H9 (cell line): ENCODE measurements at regions not wholly inside any gene's neighbourhood (a gene's known extent, or its start where the extent isn't known, plus 50 kb on each side); places are given as distances from the start of the nearest gene placed in this dataset.

Experiments
- DNase-seq: peaks from one replicate; pipeline ENCODE4 v3.0.0-alpha.2; 2017
- H2AFZ ChIP-seq: one replicate; pipeline ENCODE4 v1.6.1; 2013; ENCODE audit warnings: mild to moderate bottlenecking, low read length, control low read depth, moderate library complexity
- H2AK5ac ChIP-seq: 2 replicates; pipeline ENCODE4 v1.6.1; 2013; ENCODE audit warnings: low read length, control low read depth, mixed read lengths; ENCODE audit not compliant: insufficient read length
- H2BK120ac ChIP-seq: one replicate; pipeline ENCODE4 v1.6.1; 2013; ENCODE audit warnings: low read depth, mild to moderate bottlenecking, low read length, control low read depth, inconsistent platforms; ENCODE audit not compliant: poor library complexity, severe bottlenecking
- H2BK12ac ChIP-seq: 2 replicates; pipeline ENCODE4 v1.6.1; 2013; ENCODE audit warnings: low read length, control low read depth, mixed read lengths, low read depth; ENCODE audit not compliant: insufficient read length
- H2BK15ac ChIP-seq: 2 replicates; pipeline ENCODE4 v1.6.1; 2013; ENCODE audit warnings: low read depth, low read length, control low read depth
- H2BK20ac ChIP-seq: one replicate; pipeline ENCODE4 v1.6.1; 2013; ENCODE audit warnings: low read depth, mild to moderate bottlenecking, low read length, control low read depth, inconsistent platforms; ENCODE audit not compliant: poor library complexity, severe bottlenecking
- H2BK5ac ChIP-seq: 2 replicates; pipeline ENCODE4 v1.6.1; 2013; ENCODE audit warnings: low read length, control low read depth, mixed read lengths; ENCODE audit not compliant: insufficient read length
- H3K14ac ChIP-seq: 2 replicates; pipeline ENCODE4 v1.6.1; 2013; ENCODE audit warnings: low read length, control low read depth; ENCODE audit not compliant: insufficient read depth
- H3K18ac ChIP-seq: 2 replicates; pipeline ENCODE4 v1.6.1; 2013; ENCODE audit warnings: low read depth, mild to moderate bottlenecking, mixed read lengths, low read length, control low read depth; ENCODE audit not compliant: insufficient read length
- H3K23ac ChIP-seq: 2 replicates; pipeline ENCODE4 v1.6.1; 2013; ENCODE audit warnings: low read length, control low read depth, mixed read lengths, low read depth; ENCODE audit not compliant: insufficient read length
- H3K23me2 ChIP-seq: 2 replicates; pipeline ENCODE4 v1.6.1; 2013; ENCODE audit warnings: low read depth, mild to moderate bottlenecking, mixed read lengths, low read length, control low read depth; ENCODE audit not compliant: insufficient read length, poor library complexity, severe bottlenecking
- H3K27ac ChIP-seq: 2 replicates; pipeline ENCODE4 v1.5.1; 2013; ENCODE audit warnings: low read length, control low read depth, mixed read lengths, low read depth; ENCODE audit not compliant: insufficient read length
- H3K27me3 ChIP-seq: 2 replicates; pipeline ENCODE4 v1.6.1; 2013; ENCODE audit warnings: low read length, control low read depth, inconsistent platforms; ENCODE audit not compliant: insufficient read depth
- H3K4ac ChIP-seq: 2 replicates; pipeline ENCODE4 v1.6.1; 2013; ENCODE audit warnings: low read depth, mild to moderate bottlenecking, control low read depth, inconsistent platforms, low read length, moderate library complexity
- H3K4me1 ChIP-seq: 2 replicates; pipeline ENCODE4 v1.6.1; 2013; ENCODE audit warnings: low read length, control low read depth, inconsistent platforms; ENCODE audit not compliant: insufficient read depth
- H3K4me2 ChIP-seq: 2 replicates; pipeline ENCODE4 v1.6.1; 2013; ENCODE audit warnings: low read length, control low read depth, mixed read lengths; ENCODE audit not compliant: insufficient read length, insufficient read depth
- H3K56ac ChIP-seq: 2 replicates; pipeline ENCODE4 v1.6.1; 2013; ENCODE audit warnings: low read depth, mild to moderate bottlenecking, mixed read lengths, low read length, control low read depth; ENCODE audit not compliant: insufficient read length
- H3K79me1 ChIP-seq: 2 replicates; pipeline ENCODE4 v1.6.1; 2013; ENCODE audit warnings: low read depth, mild to moderate bottlenecking, moderate library complexity, low read length, control low read depth, inconsistent platforms; ENCODE audit not compliant: insufficient read depth, poor library complexity, severe bottlenecking
- H3K79me2 ChIP-seq: 2 replicates; pipeline ENCODE4 v1.6.1; 2013; ENCODE audit warnings: low read length, control low read depth, inconsistent platforms; ENCODE audit not compliant: insufficient read depth
- H3K9ac ChIP-seq: 2 replicates; pipeline ENCODE4 v1.6.1; 2013; ENCODE audit warnings: low read length, control low read depth, mixed read lengths; ENCODE audit not compliant: insufficient read length; ENCODE audit errors: extremely low read depth
- H3K9me3 ChIP-seq: one replicate; pipeline ENCODE4 v1.6.1; 2013; ENCODE audit warnings: low read depth, low read length, inconsistent platforms; ENCODE audit not compliant: control insufficient read depth
- H3T11ph ChIP-seq: one replicate; pipeline ENCODE4 v1.6.1; 2013; ENCODE audit warnings: mild to moderate bottlenecking, low read length, control low read depth, inconsistent platforms
- H4K20me1 ChIP-seq: one replicate; pipeline ENCODE4 v1.6.1; 2013; ENCODE audit not compliant: control insufficient read depth, insufficient read length, insufficient read depth
- H4K5ac ChIP-seq: 2 replicates; pipeline ENCODE4 v1.6.1; 2013; ENCODE audit warnings: low read depth, mild to moderate bottlenecking, mixed read lengths, low read length, control low read depth; ENCODE audit not compliant: insufficient read length
- H4K8ac ChIP-seq: replicated peaks from 2 replicates; pipeline ENCODE4 v1.6.1; 2013; ENCODE audit warnings: low read length, control low read depth, mixed read lengths, low read depth; ENCODE audit not compliant: insufficient read length
- H4K91ac ChIP-seq: 2 replicates; pipeline ENCODE4 v1.6.1; 2013; ENCODE audit warnings: low read depth, mild to moderate bottlenecking, moderate library complexity, mixed read lengths, low read length, control low read depth; ENCODE audit not compliant: insufficient read length
- H3K27ac Mint-ChIP-seq, 3 experiments: 2 replicates in 2 of 3; 3 replicates in 1 of 3; pipeline ENCODE4 v1.8.0; 2020 to 2021; ENCODE audit warnings: mixed read lengths in 3 of 3, mild to moderate bottlenecking in 1 of 3, moderate library complexity in 1 of 3
- H3K27me3 Mint-ChIP-seq: 2 replicates; pipeline ENCODE4 v1.8.0; 2021; ENCODE audit warnings: low read depth, mild to moderate bottlenecking, moderate library complexity, mixed read lengths
- H3K36me3 Mint-ChIP-seq, 3 experiments: 2 replicates in 2 of 3; 3 replicates in 1 of 3; pipeline ENCODE4 v1.8.0; 2020 to 2021; ENCODE audit warnings: low read depth in 3 of 3, mixed read lengths in 3 of 3; ENCODE audit not compliant: insufficient read depth in 1 of 3
- H3K4me1 Mint-ChIP-seq, 2 experiments: 2 replicates each; pipeline ENCODE4 v1.8.0; 2020; ENCODE audit warnings: mixed read lengths in 2 of 2
- H3K4me3 Mint-ChIP-seq, 2 experiments: 2 replicates in 1 of 2; 3 replicates in 1 of 2; pipeline ENCODE4 v1.8.0; 2020 to 2021; ENCODE audit warnings: mild to moderate bottlenecking in 2 of 2, mixed read lengths in 2 of 2, moderate library complexity in 1 of 2
- H3K9me3 Mint-ChIP-seq, 2 experiments: 2 replicates in 1 of 2; 3 replicates in 1 of 2; pipeline ENCODE4 v1.8.0; 2020; ENCODE audit warnings: mild to moderate bottlenecking in 2 of 2, mixed read lengths in 2 of 2, moderate library complexity in 1 of 2
- WGBS: extraction: QIAGEN DNeasy Blood & Tissue Kit; methylation state at CpG from one replicate; pipeline ENCODE4 v1.1.7; 2013; ENCODE audit warnings: missing lambda C conversion rate, low lambda C conversion rate, mixed read lengths; ENCODE audit not compliant: insufficient read length; ENCODE audit errors: extremely low coverage; 5-methylcytosine and 5-hydroxymethylcytosine counted together
- TF ChIP-seq, protein P1 (sequence below): fragments of 200-600 bp; sonication (generic); conservative IDR thresholded peaks from 3 replicates; pipeline ENCODE4 v1.8.0; 2021; ENCODE audit warnings: antibody characterized with exemption, mild to moderate bottlenecking

DNA sequence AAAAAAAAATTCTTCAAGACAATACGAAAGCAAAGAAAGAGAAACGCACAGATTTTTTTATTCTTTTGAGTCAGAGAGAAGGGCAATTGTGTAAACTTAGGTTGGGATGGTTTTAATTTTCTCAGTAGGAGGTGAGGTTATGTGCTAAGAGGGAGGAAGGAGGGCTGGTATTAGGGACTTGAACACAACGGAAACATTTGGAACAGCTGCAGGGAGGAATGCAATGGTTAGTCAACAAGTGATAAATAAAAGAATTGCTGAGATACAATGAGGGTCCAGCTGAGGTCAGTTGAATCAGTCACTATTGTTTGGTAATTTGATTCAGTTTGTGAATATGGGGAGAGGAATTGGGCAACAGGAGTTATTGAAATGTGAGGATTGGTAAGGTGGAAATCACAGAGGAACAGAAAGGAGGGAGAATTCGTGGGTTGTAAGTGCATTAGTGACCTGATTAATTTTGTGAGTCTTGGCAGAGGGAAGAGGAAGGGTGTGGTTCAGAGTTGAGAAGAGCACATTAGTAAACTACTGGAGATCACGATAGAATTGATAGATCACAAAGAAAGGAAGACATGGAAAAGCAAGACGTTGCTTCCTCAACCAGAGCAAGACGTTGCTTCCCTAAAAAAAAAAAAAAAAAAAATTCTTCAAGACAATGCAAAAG, 499.5 kb upstream of the SPRY2 start:
- Histone ChIP-seq H4K20me1 (no peaks in the 10 kb centered on the region), H2BK20ac (no peak overlapping the region), H3K9ac (no peak overlapping the region), H3K14ac (no peak overlapping the region), H3K18ac (no peak overlapping the region), H3K4ac (no peak overlapping the region), H2BK15ac (no peak overlapping the region), H3K9me3 (no peaks in the 10 kb centered on the region), H2BK5ac (no peak overlapping the region), H4K5ac (no peak overlapping the region), H2BK12ac (no peak overlapping the region), H3K4me2 (no peak overlapping the region), H3K4me1 (peaks cover 7% of the 10 kb centered on the region; the same call in 1 of the 2 replicates), H3K79me2 (no peaks in the 10 kb centered on the region), H3K23ac (no peak overlapping the region), H3K79me1 (no peaks in the 10 kb centered on the region), H4K8ac (no peak overlapping the region), H2AFZ (peak overlapping the region; percentile 32), H3K27me3 (no peaks in the 10 kb centered on the region), H3K27ac (peak overlapping the region; percentile 52), H3K56ac (no peak overlapping the region), H2AK5ac (no peak overlapping the region), H3T11ph (no peak overlapping the region), H3K23me2 (no peaks in the 10 kb centered on the region), H2BK120ac (peak overlapping the region; percentile 36), H4K91ac (no peak overlapping the region)
- Mint-ChIP-seq H3K36me3 (peaks cover 7 to 16% (median 8%) of the 10 kb centered on the region in 3 experiments; a peak in 6 of 7 replicates), H3K4me3 (no peak overlapping the region), H3K4me1 (peaks cover 9 to 10% of the 10 kb centered on the region in 2 experiments), H3K27ac (no peak overlapping the region), H3K27me3 (no peaks in the 10 kb centered on the region), H3K9me3 (peaks cover 17 to 19% of the 10 kb centered on the region in 2 experiments)
- no CpG with 5 or more reads among the region's 7 CpGs for WGBS
- no peak for DNase-seq
- TF ChIP-seq, protein P1, sequence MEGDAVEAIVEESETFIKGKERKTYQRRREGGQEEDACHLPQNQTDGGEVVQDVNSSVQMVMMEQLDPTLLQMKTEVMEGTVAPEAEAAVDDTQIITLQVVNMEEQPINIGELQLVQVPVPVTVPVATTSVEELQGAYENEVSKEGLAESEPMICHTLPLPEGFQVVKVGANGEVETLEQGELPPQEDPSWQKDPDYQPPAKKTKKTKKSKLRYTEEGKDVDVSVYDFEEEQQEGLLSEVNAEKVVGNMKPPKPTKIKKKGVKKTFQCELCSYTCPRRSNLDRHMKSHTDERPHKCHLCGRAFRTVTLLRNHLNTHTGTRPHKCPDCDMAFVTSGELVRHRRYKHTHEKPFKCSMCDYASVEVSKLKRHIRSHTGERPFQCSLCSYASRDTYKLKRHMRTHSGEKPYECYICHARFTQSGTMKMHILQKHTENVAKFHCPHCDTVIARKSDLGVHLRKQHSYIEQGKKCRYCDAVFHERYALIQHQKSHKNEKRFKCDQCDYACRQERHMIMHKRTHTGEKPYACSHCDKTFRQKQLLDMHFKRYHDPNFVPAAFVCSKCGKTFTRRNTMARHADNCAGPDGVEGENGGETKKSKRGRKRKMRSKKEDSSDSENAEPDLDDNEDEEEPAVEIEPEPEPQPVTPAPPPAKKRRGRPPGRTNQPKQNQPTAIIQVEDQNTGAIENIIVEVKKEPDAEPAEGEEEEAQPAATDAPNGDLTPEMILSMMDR, result no peak
